Transverse colon (tissue), 3 donors: ENCODE measurements at regions not wholly inside any gene's neighbourhood (a gene's known extent, or its start where the extent isn't known, plus 50 kb on each side); places are given as distances from the start of the nearest gene placed in this dataset.

Experiments used
- CTCF ChIP-seq, 5 experiments: fragments of 200-600 bp in 3 of 5; fragments of 450-650 bp in 2 of 5; sonication (generic) in 3 of 5; IDR thresholded peaks; 1 replicate in 2 of 5; 2 replicates in 3 of 5; pipeline ENCODE4 v1.5.1; 2016 to 2017; ENCODE audit warnings: antibody characterized with exemption in 5 of 5, inconsistent platforms in 3 of 5, mild to moderate bottlenecking in 2 of 5, moderate library complexity in 1 of 5
- EP300 ChIP-seq: sonication (generic); formaldehyde crosslinking; IDR thresholded peaks from one replicate; pipeline ENCODE4 v1.6.1; 2017; ENCODE audit warnings: antibody characterized with exemption, low read depth

GRCh38 chr14:100470523-100470897 lies 116.7 kb downstream of the BEGAIN start:
- no peak for TF ChIP-seq CTCF (IDR thresholded peaks at IDR 0.05)
- TF ChIP-seq EP300: no peak
